TTC549 (cell line): ENCODE measurements at regions not wholly inside any gene's neighbourhood (a gene's known extent, or its start where the extent isn't known, plus 50 kb on each side); places are given as distances from the start of the nearest gene placed in this dataset.
"Not testable (repeated sequence)": the region's sequence is repeated elsewhere in the genome, so short reads cannot be mapped to it uniquely, and the experiment has no call there.

Experiments
- FAIRE-seq: peaks from 2 replicates; lab custom pipeline; 2012; peaks lifted over from hg19 to GRCh38; lab: Jason Lieb, UNC

DNA sequence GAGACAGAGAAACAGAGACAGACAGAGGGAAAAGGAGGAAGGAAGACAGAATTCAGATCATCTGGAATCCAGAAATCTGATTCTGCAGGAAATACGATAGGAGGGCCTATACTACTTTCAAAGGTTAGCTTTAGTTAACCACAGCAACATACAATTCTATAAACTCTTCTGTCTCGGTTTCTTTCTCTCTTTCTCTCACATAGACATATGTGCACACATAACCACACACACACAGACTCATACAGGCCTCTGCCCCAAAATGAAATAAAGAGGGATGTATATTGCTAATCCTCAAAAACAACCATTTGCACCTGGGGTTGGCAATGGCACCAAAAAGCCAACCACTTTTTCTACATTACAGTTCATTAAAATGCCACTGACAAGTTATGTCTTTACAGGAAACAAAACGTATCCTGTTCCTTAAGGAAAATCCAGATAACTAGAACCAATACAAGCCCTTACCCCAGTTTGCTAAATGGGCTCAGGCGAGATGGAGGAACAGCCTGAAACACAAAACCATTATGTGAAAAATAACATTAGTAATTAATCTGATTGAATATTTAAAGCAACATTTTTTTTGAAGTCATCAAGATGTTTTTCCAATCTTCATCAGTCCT is 372.3 kb upstream of the CCNH start:
- FAIRE-seq: no peak

DNA sequence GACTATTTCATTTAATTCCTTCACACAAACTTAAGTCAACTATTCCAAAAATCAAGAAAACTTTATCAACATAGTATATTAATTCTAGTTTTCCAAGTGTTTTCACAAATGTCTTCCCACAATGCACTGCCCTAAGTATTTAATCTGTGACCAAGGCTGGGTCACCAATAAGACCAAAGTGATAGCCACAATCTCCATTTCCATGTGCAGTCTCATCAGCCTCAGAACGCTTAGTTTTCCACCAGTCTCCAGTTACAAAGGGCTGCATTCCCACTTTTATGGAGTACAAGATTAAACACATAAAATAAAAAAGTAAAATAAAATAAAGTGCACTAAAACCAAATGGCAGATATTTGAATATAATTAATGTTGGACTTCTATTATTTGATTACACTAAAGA is 371.6 kb upstream of the CCNH start:
- no peak for FAIRE-seq

- no peak for FAIRE-seq
Measured at GRCh38 chr5:87782916-87783315, 370.2 kb upstream of the CCNH start.

DNA sequence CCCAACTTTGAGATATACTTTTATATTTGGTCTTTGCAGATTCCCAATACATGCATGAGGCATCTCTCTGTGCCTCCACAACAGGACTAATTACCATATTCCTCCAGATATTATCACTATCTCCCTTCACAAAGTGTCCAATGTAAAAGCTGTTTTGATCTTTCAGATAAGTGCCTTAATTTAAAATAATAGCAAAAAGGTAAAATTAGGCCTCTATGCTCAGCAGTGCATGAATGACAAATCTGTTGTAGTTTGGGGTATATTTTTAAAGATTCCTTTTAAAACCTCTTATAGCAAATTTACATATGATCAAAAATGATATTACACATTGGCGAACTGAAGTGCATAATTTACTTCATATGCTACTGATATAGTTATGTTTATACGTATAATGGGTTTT is 369.2 kb upstream of the CCNH start:
- no peak for FAIRE-seq

DNA sequence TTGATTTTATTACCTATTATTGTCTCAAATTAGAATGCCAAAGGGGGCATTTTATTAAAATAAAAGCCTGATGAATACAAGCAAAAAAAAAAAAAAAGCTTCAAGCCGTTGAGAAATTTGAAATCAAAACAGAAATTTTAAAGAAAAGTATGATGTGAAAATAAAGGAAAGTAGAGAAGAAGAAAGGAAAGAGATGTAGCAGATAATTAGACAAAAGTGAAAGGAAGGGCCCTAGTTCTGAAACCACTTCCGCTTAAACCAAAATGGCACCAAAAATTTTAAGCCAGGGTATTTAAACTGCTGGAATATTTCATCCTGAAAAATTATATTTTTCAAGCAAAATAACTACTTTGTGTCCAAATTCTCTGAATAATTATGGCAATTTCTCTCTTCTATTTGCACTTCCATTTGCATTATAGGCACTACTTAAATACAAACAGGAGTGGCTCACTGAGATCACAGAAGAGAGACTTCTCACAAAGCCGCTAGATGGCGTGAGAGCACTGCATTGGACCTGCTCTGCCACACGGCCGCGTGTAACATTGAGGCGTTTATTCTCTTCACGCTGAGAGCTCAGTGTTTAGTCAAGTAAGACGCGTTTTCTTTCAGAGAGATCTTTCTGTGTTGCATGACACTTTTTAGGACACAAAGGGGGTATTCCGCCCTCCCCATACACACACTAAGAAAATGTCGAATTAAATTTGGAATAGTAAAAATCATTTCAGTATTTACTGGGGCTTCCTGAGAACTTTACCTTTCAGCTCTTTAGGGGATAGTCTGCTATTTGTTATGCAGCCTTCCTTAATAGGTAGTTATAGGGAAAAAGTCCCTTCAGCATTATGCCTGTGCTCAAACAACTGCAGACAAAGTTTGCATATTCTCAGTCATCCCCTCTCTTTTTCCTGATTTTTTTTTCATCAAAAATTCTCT is 368.4 kb upstream of the CCNH start:
- peak; percentile 80 for FAIRE-seq

GRCh38 chr5:87778876-87779275 is 366.1 kb upstream of the CCNH start:
- no peak for FAIRE-seq

GRCh38 chr5:87777877-87778276 is 365.1 kb upstream of the CCNH start:
- FAIRE-seq: no peak

DNA sequence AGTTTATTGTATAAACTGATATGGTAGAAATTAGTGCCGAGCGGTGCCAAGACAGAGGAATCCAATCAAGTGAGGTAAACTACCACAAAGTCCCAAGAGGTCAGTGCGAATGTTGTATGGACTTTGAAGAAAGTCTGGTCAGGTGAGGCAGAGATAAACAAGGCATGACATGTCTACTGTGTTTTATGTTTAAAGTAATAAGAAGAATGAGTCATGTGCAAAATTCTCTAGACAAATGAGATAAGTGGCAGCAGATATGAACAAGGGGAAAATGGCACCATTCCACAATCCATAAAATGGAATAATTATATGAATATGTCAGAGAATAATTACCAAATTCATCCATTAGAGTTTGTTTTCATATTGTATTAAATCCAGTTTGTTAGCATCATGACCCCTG is 364.1 kb upstream of the CCNH start:
- FAIRE-seq: no peak

DNA sequence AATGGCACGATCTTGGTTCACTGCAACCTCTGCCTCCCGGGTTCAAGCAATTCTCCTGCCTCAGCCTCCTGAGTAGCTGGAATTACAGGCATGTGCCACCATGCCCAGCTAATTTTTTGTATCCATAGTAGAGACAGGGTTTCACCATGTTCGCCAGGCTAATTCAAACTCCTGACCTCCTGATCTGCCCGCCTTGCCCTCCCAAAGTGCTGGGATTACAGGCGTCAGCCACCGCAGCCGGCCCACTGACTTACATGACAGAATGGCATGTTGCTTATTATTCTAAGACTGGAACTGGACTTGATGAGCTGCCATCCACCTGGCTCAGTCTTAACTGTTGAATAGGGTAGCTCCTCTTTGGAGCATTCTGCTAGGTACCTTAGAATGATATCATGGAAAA is 363.6 kb upstream of the CCNH start:
- FAIRE-seq: not testable (repeated sequence)

GRCh38 chr5:87775228-87775627 is 362.5 kb upstream of the CCNH start:
- FAIRE-seq: no peak

- no peak for FAIRE-seq
Measured at GRCh38 chr5:87774804-87775203, 362.1 kb upstream of the CCNH start.

GRCh38 chr5:87770601-87771121 is 357.9 kb upstream of the CCNH start:
- FAIRE-seq: no peak

DNA sequence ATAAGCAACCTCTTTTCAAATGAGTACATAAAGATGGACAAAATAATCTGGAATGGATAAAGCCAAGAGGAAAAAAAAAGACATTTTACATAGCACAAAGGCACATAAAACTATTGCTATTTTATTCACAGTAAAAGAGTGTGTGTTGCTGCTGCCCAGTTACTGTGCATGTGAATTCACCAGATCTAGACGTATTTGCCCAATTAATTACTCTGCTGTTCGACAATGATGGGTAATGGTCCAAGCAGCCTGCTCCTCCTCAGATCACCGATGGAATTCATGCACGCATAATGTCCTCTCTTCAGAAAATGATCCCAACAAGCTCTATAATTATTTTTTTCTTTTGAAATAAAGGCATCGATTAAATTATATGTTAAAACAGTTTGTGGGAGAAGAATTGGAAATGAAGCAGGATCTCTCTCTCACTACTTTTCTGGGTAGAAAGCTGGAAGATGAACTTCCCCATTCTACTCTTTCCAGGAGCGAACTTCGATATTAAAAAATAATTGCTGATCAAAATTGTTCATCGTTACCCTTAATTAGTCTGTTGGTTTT is 357.4 kb upstream of the CCNH start:
- no peak for FAIRE-seq

GRCh38 chr5:87769157-87769556 is 356.4 kb upstream of the CCNH start:
- no peak for FAIRE-seq

- no peak for FAIRE-seq
Measured at GRCh38 chr5:87768190-87768589, 355.5 kb upstream of the CCNH start.

- no peak for FAIRE-seq
Measured at GRCh38 chr5:87765009-87765408, 352.3 kb upstream of the CCNH start.

DNA sequence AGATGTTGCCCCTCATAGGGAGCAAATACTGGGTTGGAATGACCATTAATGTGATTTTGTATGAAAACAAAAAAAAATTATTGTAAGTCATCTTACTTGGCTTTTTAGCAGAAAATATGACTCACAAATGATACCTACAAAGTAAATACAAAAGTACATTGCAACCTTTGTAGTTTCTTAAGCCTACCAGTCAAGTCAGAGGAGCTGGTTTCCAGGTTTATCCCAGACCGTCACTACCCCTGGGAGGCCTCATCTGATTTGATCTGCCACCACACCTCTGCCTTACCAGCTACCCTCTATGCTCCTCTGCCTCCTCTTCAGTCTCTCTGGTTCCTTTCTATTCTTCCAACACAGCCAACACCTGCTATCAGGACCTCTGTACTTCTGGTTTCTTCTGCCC is 349.9 kb upstream of the CCNH start:
- no peak for FAIRE-seq

DNA sequence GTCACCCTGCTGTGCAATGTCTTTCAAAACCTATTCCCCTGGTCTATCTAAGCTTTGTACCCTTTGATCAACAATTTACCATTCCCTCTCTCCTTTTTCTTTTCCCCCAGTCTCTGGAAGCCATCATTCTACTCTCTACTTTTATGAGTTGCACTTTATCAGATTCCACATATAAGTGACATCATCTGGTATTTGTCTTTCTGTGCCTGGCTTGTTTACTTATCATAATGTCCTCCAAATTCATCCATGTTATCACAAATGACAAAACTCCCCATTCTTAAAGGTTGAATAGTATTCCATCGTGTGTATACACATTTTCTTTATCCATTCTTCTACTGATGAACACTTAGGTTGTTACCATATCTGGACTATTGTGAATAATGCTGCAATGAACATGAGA is 344.2 kb upstream of the CCNH start:
- no peak for FAIRE-seq

GRCh38 chr5:87755360-87755759 is 342.6 kb upstream of the CCNH start:
- no peak for FAIRE-seq

- no peak for FAIRE-seq
Measured at GRCh38 chr5:87754009-87754757, 341.5 kb upstream of the CCNH start.

DNA sequence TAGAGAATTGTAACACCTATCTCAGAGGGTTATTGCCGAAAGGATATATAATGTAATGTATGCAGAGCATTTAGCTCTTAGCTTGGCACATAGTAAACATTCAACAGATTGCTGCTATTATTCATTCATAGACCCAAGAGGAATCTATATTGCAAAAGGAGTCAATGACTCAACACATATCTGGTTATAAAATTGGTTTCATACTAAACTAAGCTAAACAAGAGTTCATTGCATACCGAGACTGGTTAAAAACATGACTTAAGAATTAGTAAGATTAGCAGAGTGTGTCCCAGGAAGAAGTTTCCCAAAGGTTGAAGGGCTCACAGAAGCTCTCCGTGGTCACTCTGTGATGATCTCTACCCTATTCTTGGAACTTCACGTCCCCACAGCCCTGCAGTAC is 339.6 kb upstream of the CCNH start:
- no peak for FAIRE-seq

DNA sequence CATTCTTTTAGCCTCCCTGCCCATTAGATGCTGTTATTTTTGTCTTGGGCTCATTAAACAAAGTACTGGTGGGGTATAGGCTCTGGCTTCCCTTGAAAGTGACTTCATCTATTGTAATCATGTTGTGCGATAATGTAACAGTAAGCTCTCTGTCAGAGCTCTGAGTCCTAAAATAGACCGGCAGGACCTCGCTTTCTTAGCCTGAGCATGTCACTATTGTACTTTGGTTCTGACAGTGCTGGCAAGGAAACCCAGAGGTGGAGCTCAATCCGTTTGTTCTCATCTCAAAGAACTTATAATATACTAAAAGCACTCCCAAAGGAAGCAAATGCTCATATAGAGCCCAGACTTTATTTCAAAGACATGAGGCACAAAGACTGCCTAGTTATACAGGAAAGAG is 339.1 kb upstream of the CCNH start:
- FAIRE-seq: no peak
